H1 (cell line): ENCODE measurements at regions not wholly inside any gene's neighbourhood (a gene's known extent, or its start where the extent isn't known, plus 50 kb on each side); places are given as distances from the start of the nearest gene placed in this dataset.

ENCODE experiments used
- CTCF ChIA-PET: fragments of 300-600 bp; sonication (Branson Sonifier 250); formaldehyde crosslinking; loops from one replicate; lab custom pipeline; 2021; ENCODE audit not compliant: partially characterized antibody; lab: Charles Lee
- POLR2A ChIA-PET: fragments of 300-600 bp; sonication (Branson Sonifier 250); formaldehyde crosslinking; loops from one replicate; lab custom pipeline; 2021; ENCODE audit warnings: inconsistent platforms; ENCODE audit not compliant: partially characterized antibody; lab: Charles Lee
- DNase-seq, 2 experiments: peaks; one replicate each; pipeline versions ENCODE4 v3.0.0 to v3.0.0-alpha.2; 2010 to 2022; ENCODE audit warnings: low spot score in 2 of 2, low read depth in 1 of 2, mixed read lengths in 1 of 2
- FAIRE-seq: peaks from 2 replicates; lab custom pipeline; 2011; peaks lifted over from hg19 to GRCh38; lab: Jason Lieb, UNC
- H2AFZ ChIP-seq: 2 replicates; pipeline ENCODE4 v1.8.1; 2012; ENCODE audit warnings: low read length, inconsistent platforms
- H2AK5ac ChIP-seq: 2 replicates; pipeline ENCODE4 v1.6.1; 2013; ENCODE audit warnings: low read depth, low read length
- H2BK120ac ChIP-seq: replicated peaks from 2 replicates; pipeline ENCODE3; 2013; ENCODE audit warnings: low read depth, low read length, inconsistent platforms
- H2BK12ac ChIP-seq: 2 replicates; pipeline ENCODE4 v1.6.1; 2013; ENCODE audit warnings: low read depth, low read length
- H2BK15ac ChIP-seq: 2 replicates; pipeline ENCODE4 v1.6.1; 2013; ENCODE audit warnings: low read length
- H2BK20ac ChIP-seq: 2 replicates; pipeline ENCODE4 v1.6.1; 2013; ENCODE audit warnings: low read length
- H2BK5ac ChIP-seq: 2 replicates; pipeline ENCODE4 v1.6.1; 2013; ENCODE audit warnings: low read depth, low read length
- H3K14ac ChIP-seq: 2 replicates; pipeline ENCODE4 v1.6.1; 2013; ENCODE audit warnings: inconsistent platforms; ENCODE audit not compliant: insufficient read length
- H3K18ac ChIP-seq: 2 replicates; pipeline ENCODE4 v1.6.1; 2013; ENCODE audit warnings: low read length; ENCODE audit errors: extremely low read depth
- H3K23ac ChIP-seq: 2 replicates; pipeline ENCODE4 v1.6.1; 2013; ENCODE audit warnings: inconsistent platforms; ENCODE audit not compliant: insufficient read length
- H3K23me2 ChIP-seq: 2 replicates; pipeline ENCODE4 v1.6.1; 2013; ENCODE audit warnings: low read depth, low read length
- H3K27ac ChIP-seq: 2 replicates; pipeline ENCODE4 v1.6.1; 2011; ENCODE audit warnings: low read depth, low read length, inconsistent platforms
- H3K27me3 ChIP-seq, 4 experiments: replicated peaks in 1 of 4; 1 replicate in 1 of 4; 2 replicates in 3 of 4; pipeline versions ENCODE4 v1.6.1 to v1.8.1; 2011 to 2013; ENCODE audit warnings: low read length in 3 of 4, mild to moderate bottlenecking in 3 of 4, inconsistent platforms in 2 of 4, mixed read lengths in 2 of 4, moderate library complexity in 1 of 4; ENCODE audit not compliant: control insufficient read depth in 3 of 4, insufficient read depth in 3 of 4; ENCODE audit errors: extremely low read depth in 1 of 4
- H3K36me3 ChIP-seq, 4 experiments: 2 replicates each; pipeline versions ENCODE4 v1.6.1 to v1.8.1; 2011 to 2013; ENCODE audit warnings: mild to moderate bottlenecking in 4 of 4, low read length in 3 of 4, moderate library complexity in 2 of 4, control low read depth in 1 of 4, inconsistent platforms in 1 of 4; ENCODE audit not compliant: insufficient read depth in 4 of 4, control insufficient read depth in 2 of 4
- H3K4ac ChIP-seq: replicated peaks from 2 replicates; pipeline ENCODE3; 2013; ENCODE audit warnings: low read length, low read depth, mixed read lengths, inconsistent platforms; ENCODE audit not compliant: insufficient read length
- H3K4me1 ChIP-seq, 4 experiments: replicated peaks in 1 of 4; 1 replicate in 1 of 4; 2 replicates in 3 of 4; pipeline versions ENCODE4 v1.6.1 to v1.8.1; 2011 to 2013; ENCODE audit warnings: low read length in 3 of 4, inconsistent platforms in 2 of 4, mixed read lengths in 1 of 4; ENCODE audit not compliant: insufficient read depth in 4 of 4, control insufficient read depth in 3 of 4
- H3K4me2 ChIP-seq, 2 experiments: 2 replicates each; pipeline versions ENCODE4 v1.6.1 to v1.8.1; 2011 to 2013; ENCODE audit warnings: low read depth in 2 of 2, low read length in 2 of 2, control low read depth in 1 of 2, inconsistent platforms in 1 of 2, mild to moderate bottlenecking in 1 of 2; ENCODE audit not compliant: insufficient read depth in 1 of 2
- H3K4me3 ChIP-seq, 4 experiments: fragments of 200-600, 300-600 bp in 1 of 4; sonication (generic), shearing (Covaris generic), sonication (Bioruptor Twin) in 1 of 4; 2 replicates each; pipeline versions ENCODE4 v1.5.1 to v1.8.1; 2011 to 2016; ENCODE audit warnings: low read length in 4 of 4, low read depth in 3 of 4, control low read depth in 2 of 4, inconsistent platforms in 2 of 4, mild to moderate bottlenecking in 2 of 4, mixed read lengths in 1 of 4, moderate library complexity in 1 of 4; ENCODE audit not compliant: insufficient read depth in 2 of 4; ENCODE audit errors: extremely low read depth in 1 of 4
- H3K56ac ChIP-seq: replicated peaks from 2 replicates; pipeline ENCODE3; 2013; ENCODE audit warnings: low read depth, mild to moderate bottlenecking, mixed read lengths, low read length, inconsistent platforms; ENCODE audit not compliant: insufficient read length
- H3K79me1 ChIP-seq: 2 replicates; pipeline ENCODE4 v1.6.1; 2013; ENCODE audit warnings: low read depth, low read length, control low read depth
- H3K79me2 ChIP-seq, 2 experiments: 2 replicates each; pipeline versions ENCODE4 v1.6.1 to v1.8.1; 2012 to 2013; ENCODE audit warnings: low read length in 2 of 2, mild to moderate bottlenecking in 2 of 2, inconsistent platforms in 1 of 2; ENCODE audit not compliant: insufficient read depth in 2 of 2, control insufficient read depth in 1 of 2
- H3K9ac ChIP-seq, 4 experiments: replicated peaks in 1 of 4; 1 replicate in 1 of 4; 2 replicates in 3 of 4; pipeline versions ENCODE4 v1.6.1 to v1.8.1; 2011 to 2013; ENCODE audit warnings: low read depth in 3 of 4, low read length in 3 of 4, control low read depth in 2 of 4, mild to moderate bottlenecking in 2 of 4, moderate library complexity in 2 of 4, inconsistent platforms in 1 of 4; ENCODE audit errors: extremely low read depth in 1 of 4
- H3K9me3 ChIP-seq, 2 experiments: 2 replicates each; pipeline versions ENCODE4 v1.6.1 to v1.8.1; 2012 to 2013; ENCODE audit warnings: mild to moderate bottlenecking in 2 of 2, moderate library complexity in 2 of 2, control low read depth in 1 of 2, inconsistent platforms in 1 of 2, low read depth in 1 of 2, low read length in 1 of 2, mixed read lengths in 1 of 2; ENCODE audit not compliant: insufficient read depth in 2 of 2
- H4K20me1 ChIP-seq, 2 experiments: replicated peaks in 1 of 2; 2 replicates each; pipeline versions ENCODE3 to v1.8.1; 2011 to 2013; ENCODE audit warnings: inconsistent platforms in 2 of 2, low read length in 2 of 2, mild to moderate bottlenecking in 1 of 2; ENCODE audit not compliant: insufficient read depth in 2 of 2, control insufficient read depth in 1 of 2
- H4K5ac ChIP-seq: 2 replicates; pipeline ENCODE4 v1.6.1; 2013; ENCODE audit warnings: low read length, low read depth, mixed read lengths, inconsistent platforms; ENCODE audit not compliant: insufficient read length
- H4K8ac ChIP-seq: 2 replicates; pipeline ENCODE4 v1.8.0; 2013; ENCODE audit warnings: mild to moderate bottlenecking, moderate library complexity, low read length, inconsistent platforms; ENCODE audit not compliant: insufficient read depth; ENCODE audit errors: extremely low read depth
- H4K91ac ChIP-seq: replicated peaks from 2 replicates; pipeline ENCODE3; 2013; ENCODE audit warnings: low read length, mixed read lengths, inconsistent platforms; ENCODE audit not compliant: insufficient read length
- SP2 ChIP-seq: IDR thresholded peaks from 2 replicates; pipeline ENCODE4 v1.6.1; 2012; ENCODE audit warnings: mild to moderate bottlenecking, low read length, inconsistent platforms
- WGBS, 2 experiments: shearing (Covaris generic) in 1 of 2; methylation state at CpG; one replicate each; pipeline versions ENCODE4 v1.1.6 to v1.1.7; 2013 to 2015; ENCODE audit warnings: low lambda C conversion rate in 2 of 2, mixed read lengths in 2 of 2, inconsistent platforms in 1 of 2, low coverage in 1 of 2, missing lambda C conversion rate in 1 of 2; ENCODE audit not compliant: insufficient replicate concordance in 2 of 2, insufficient coverage in 1 of 2, insufficient read length in 1 of 2; ENCODE audit errors: extremely low coverage in 1 of 2, missing lambda C conversion rate in 1 of 2; 5-methylcytosine and 5-hydroxymethylcytosine counted together
- TF ChIP-seq, protein P1 (sequence below): IDR thresholded peaks from 2 replicates; pipeline ENCODE4 v1.6.1; 2011; ENCODE audit warnings: low read length, improper control_type of control experiment

- ChIA-PET POLR2A (no interaction called here), CTCF (no interaction called here)
- no peak overlapping the region for H2AK5ac ChIP-seq
- H3K23ac ChIP-seq: no peak overlapping the region
- 79% methylated on average over 3 of the region's 3 CpGs; no CpG with 5 or more reads in 1 of the 2 experiments for WGBS, 2 experiments
- no peak overlapping the region for H2BK120ac ChIP-seq
- no peak for FAIRE-seq
- H3K56ac ChIP-seq: no peak overlapping the region
- no peak overlapping the region for H3K4ac ChIP-seq
- H3K14ac ChIP-seq: no peak overlapping the region
- DNase-seq: no peak
- H2BK12ac ChIP-seq: no peak overlapping the region
- no peaks in the 10 kb centered on the region for H4K20me1 ChIP-seq
- H3K23me2 ChIP-seq: no peaks in the 10 kb centered on the region
- no peak overlapping the region for H2BK15ac ChIP-seq
- no peak overlapping the region for H2BK5ac ChIP-seq
- no peaks in the 10 kb centered on the region for H3K9me3 ChIP-seq
- no peak overlapping the region for H3K4me2 ChIP-seq
- no peak overlapping the region for H3K27ac ChIP-seq
- H4K8ac ChIP-seq: no peak overlapping the region
- no peak overlapping the region for H4K5ac ChIP-seq
- H4K91ac ChIP-seq: no peak overlapping the region
- no peak overlapping the region for H3K9ac ChIP-seq
- H2BK20ac ChIP-seq: no peak overlapping the region
- H3K79me2 ChIP-seq: no peaks in the 10 kb centered on the region
- no peaks in the 10 kb centered on the region for H3K79me1 ChIP-seq
- H3K4me3 ChIP-seq: no peak overlapping the region
- H2AFZ ChIP-seq: no peak overlapping the region
- no peaks in the 10 kb centered on the region for H3K4me1 ChIP-seq
- H3K36me3 ChIP-seq: no peaks in the 10 kb centered on the region
- no peaks in the 10 kb centered on the region for H3K27me3 ChIP-seq
- H3K18ac ChIP-seq: no peak overlapping the region
- TF ChIP-seq, protein P1, sequence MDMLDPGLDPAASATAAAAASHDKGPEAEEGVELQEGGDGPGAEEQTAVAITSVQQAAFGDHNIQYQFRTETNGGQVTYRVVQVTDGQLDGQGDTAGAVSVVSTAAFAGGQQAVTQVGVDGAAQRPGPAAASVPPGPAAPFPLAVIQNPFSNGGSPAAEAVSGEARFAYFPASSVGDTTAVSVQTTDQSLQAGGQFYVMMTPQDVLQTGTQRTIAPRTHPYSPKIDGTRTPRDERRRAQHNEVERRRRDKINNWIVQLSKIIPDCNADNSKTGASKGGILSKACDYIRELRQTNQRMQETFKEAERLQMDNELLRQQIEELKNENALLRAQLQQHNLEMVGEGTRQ: no peak
- no peak for TF ChIP-seq SP2
Observed at GRCh38 chr6:154579485-154579884, 69.0 kb upstream of the CNKSR3 start.
